ENCODE measurements at regions not wholly inside any gene's neighbourhood (a gene's known extent, or its start where the extent isn't known, plus 50 kb on each side); places are given as distances from the start of the nearest gene placed in this dataset.
A peak's percentile ranks its signal among the peaks of the same experiment; 100 is the strongest.

DNA sequence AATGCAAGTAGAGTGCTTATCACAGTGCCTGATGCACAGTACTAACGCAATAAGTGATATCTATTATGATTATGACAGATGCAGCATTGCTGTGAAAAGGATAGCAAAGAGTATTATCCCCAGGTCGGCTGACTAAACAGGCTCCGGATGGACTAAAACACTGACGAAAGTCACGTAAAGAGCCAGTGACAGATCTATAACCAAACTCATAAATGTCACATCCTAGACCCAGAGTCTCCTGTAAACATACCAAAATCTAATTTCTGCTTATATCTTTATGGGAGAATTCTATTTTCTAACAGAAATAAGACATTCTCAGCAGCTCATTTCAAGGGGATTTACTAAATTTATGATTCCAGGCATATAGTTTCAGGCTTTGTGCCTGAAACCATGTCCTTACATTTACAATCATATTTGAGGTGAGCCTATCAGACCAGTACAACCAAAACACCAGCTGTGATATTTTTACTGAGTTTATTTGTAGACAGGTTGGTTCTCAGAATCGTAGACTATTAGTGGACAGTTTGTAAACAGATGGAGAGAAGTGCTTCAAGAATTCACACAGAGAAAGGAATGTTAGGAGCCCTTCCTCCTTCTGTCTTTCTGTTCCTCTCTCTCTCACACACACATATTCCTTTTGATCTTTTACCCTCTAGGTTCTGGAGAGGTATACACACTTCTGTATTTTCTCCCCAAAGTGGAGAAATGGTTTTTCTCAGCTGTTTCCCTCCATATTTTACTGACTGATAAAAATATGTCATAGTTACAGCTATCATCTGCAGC lies 52.4 kb upstream of the WDR26 start:
- no peak for DNase-seq (ENCODE audit: low read depth)

DNA sequence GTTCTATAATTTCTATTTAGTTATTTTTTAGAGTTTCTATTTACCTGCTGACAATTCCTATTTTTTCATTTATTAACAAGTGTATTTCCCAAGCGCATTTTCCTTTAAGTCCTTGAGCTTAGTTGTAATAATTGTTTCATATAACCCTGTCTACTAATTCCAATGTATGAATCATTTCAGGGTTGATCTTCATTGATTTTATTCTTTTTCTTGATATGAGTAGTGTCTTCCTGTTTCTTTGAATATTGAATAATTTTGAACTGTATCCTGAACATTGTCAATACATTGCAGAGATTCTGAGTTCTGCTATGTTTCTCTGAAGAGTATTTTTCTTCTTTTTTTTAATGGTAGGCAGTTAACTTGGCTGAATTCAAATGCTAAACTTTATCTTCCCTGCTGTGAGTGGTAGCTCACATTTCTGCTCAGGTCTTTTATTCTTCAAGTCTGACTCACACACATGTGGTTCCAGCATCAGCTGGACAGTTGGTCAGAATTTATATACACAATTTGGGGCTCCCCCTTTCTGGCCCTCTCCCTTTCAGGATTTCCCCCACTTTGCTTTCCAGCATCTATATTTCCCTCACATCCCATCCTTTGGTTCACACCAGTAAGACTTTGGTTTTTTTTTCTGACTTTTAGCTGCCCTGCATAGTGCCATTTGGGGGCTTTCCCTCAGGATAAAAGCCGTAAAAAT lies 54.4 kb upstream of the WDR26 start:
- DNase-seq (ENCODE audit: low read depth) = no peak

- DNase-seq (ENCODE audit: low read depth) = no peak
Measured at GRCh38 chr1:224489534-224490365, 55.2 kb upstream of the WDR26 start.

- DNase-seq (ENCODE audit: low read depth) = no peak
Measured at GRCh38 chr1:224490549-224491537, 56.2 kb upstream of the WDR26 start.

DNA sequence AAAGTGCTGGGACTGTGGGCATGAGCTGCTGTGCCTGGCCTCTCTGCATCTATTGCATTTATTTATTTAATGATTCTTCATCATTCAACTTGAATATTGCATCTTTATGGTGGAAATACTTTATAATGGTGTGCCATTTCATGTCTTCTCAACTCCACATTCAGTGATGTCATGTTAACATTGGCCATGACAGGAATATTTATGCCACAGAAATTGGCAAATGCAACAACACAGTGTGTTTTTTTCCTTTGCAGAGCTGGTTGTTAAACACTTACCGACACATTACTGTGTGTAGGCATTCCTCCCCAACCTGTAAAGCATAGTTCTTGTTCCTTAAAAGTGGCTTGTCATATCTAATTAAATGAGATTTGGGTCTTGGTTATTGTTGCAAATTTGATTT lies 57.4 kb upstream of the WDR26 start:
- no peak for DNase-seq (ENCODE audit: low read depth)

GRCh38 chr1:224492632-224493031 lies 58.0 kb upstream of the WDR26 start:
- no peak for DNase-seq (ENCODE audit: low read depth)

DNA sequence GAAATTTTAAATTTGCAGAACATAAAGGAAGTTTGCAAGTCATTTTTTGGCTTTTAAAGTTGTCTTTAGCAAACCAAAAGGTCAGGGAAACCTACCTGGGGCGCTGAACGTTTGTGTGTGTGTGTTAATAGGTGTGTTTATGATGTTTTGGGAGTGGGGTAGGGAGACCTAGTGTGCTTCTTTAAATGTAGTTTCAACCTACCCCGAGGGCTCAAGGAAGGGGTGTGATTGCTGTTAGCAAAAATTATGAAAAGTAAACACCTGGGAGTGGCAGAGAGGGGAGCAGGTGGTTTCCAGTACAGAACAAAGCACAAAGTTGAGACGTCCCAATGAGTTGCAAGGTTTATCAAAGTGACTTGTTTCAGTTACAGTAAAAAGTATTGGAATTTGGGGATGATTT lies 58.7 kb upstream of the WDR26 start:
- no peak for DNase-seq (ENCODE audit: low read depth)

GRCh38 chr1:224494343-224494742 lies 59.7 kb upstream of the WDR26 start:
- DNase-seq (ENCODE audit: low read depth) = no peak

DNA sequence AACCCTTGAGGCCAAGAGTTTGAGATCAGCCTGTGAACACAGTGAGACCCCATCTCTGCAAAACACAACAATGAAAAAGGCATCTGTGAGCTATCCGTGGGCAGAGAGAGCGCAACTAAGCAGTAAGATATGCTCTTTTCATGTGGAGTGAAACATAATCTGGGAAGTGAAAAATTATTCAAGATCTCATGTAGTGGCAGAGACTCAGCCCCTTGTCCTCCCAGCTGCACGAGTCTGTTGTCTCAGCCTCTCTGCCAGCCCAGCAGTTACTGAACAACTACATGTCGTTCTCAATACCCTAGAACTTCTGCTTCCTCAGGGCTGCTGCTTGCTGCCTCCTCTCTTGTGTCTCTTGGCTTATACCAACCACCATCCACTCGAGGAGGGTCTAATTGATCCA lies 61.3 kb upstream of the WDR26 start:
- no peak for DNase-seq (ENCODE audit: low read depth)

- no peak for DNase-seq (ENCODE audit: low read depth)
Measured at GRCh38 chr1:224496826-224497225, 62.2 kb upstream of the WDR26 start.

- peak; percentile 13 for DNase-seq (ENCODE audit: low read depth)
Measured at GRCh38 chr1:224497714-224498573, 63.3 kb upstream of the WDR26 start.

DNA sequence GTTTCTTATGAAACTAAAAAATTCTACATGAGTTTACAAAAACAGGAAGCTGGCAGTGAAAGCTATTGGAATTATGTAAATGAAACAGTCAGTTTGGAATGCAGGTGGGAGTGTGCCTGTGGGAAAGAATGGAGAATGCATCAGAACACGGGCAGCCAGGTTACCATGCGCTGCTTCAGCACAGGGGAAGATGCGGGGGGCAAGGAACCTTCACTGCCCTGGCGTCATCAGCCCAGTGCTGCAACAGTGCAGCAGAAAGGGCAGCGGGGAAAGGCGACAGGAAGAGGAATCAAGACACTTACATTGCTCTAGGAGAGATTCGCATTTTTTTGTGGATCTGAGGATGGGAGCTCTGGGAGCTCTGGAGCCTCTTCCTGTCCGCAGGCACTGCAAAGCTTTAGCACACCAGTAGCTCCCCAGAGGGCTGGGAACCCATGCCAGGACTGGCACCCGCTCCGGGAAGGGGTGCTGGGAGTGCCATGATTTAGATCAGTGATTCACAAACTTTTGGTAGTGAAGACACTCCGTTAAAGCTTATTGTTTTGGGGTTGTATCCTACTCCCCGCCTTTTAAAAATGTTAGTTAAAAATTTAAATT lies 64.1 kb upstream of the WDR26 start:
- DNase-seq (ENCODE audit: low read depth) = no peak

DNA sequence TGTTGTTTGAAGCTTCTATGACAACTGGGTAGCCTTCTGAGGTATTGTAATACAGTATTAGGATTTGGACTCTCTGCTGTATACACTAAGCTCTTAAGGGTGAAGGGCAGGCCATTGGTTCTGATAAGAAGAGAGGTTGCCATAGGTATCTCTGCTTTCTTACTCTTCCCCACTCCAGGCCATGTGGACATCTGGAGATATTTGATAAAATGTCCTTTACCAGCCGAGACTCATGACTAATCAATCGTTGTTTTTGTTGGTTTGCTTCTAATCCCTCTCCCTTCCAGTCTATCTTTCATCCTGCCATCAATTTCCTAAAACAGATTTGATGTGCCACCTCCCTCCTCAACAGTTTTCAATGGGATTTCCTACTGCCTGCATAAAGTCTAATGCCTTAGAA lies 64.6 kb upstream of the WDR26 start:
- DNase-seq (ENCODE audit: low read depth) = no peak

DNA sequence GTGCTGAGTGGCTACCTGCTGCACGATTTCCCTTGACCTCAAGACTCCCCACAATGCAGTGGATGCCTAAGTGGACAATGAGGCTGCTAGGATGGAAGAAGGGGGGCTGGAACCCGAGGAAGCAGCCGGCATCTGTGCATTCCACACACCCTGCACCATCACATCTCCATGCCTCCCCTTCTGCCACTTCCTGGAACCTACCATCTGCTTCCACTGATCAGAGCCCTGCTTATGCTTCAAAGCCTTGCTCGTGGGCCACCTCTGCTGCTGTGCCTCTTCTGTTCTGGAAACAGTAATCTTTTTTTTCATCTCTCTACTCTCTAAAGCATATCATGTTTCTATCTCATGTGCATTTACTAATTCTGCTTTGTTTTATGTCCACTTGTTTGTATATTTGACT lies 66.2 kb upstream of the WDR26 start:
- no peak for DNase-seq (ENCODE audit: low read depth)

GRCh38 chr1:224501836-224502235 lies 67.2 kb upstream of the WDR26 start:
- DNase-seq (ENCODE audit: low read depth) = no peak

DNA sequence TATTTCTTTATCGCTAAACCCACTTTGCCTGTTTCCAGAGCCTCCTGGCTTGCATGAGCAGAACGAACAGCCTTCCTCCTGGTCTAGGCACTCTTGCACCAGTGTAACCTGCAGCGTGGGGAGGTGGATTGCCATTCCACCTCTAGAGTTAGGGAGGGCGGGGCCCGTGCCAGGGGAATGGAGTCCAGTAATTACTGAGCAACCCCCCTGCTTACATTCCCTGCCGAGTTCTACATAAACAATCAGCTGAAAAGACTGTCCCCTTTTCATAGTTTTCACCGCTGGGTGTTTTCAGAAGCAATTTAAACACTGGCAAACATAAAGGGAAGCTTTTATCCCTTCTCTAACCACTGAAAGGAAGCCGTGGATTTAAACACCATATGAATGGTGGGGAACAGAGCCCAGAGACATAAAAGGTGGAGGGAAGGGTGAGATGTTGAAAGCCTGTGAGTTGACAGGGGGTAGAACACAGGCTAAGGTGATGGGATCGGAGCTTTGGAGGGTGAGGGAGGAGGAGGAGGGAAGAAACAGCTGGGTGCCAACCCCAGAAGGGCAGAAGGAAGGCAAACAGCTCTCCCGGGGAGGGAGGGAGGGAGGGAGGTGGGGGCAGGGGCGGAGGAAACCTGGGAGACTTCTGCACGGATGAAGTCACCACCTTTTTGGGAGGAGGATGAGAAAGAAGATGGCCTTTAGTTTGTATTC lies 68.0 kb upstream of the WDR26 start:
- DNase-seq (ENCODE audit: low read depth) = no peak

- no peak for DNase-seq (ENCODE audit: low read depth)
Measured at GRCh38 chr1:224503161-224504118, 68.8 kb upstream of the WDR26 start.

- DNase-seq (ENCODE audit: low read depth) = no peak
Measured at GRCh38 chr1:224504297-224505041, 69.9 kb upstream of the WDR26 start.
